BE2C (cell line): ENCODE measurements at regions not wholly inside any gene's neighbourhood (a gene's known extent, or its start where the extent isn't known, plus 50 kb on each side); places are given as distances from the start of the nearest gene placed in this dataset.

Experiments used
- DNase-seq: peaks from one replicate; pipeline ENCODE4 v3.0.0-alpha.2; 2020
- H3K27me3 ChIP-seq: fragments of 250-450 bp; sonication (Bioruptor Pico); 2 replicates; pipeline ENCODE4 v1.5.1; 2020; ENCODE audit warnings: mild to moderate bottlenecking
- H3K36me3 ChIP-seq: fragments of 250-450 bp; sonication (Bioruptor Pico); 2 replicates; pipeline ENCODE4 v1.5.1; 2020; ENCODE audit warnings: mild to moderate bottlenecking
- H3K4me1 ChIP-seq: fragments of 250-450 bp; sonication (Bioruptor Pico); 2 replicates; pipeline ENCODE4 v1.5.1; 2020
- H3K4me3 ChIP-seq: 2 replicates; pipeline ENCODE4 v1.5.1; 2011; ENCODE audit warnings: low read depth, low read length
- H3K9me3 ChIP-seq: fragments of 250-450 bp; sonication (Bioruptor Pico); 2 replicates; pipeline ENCODE4 v1.5.1; 2020
- CTCF ChIP-seq: IDR thresholded peaks from 2 replicates; pipeline ENCODE4 v1.5.1; 2012; ENCODE audit warnings: mild to moderate bottlenecking, low read depth, low read length

- Histone ChIP-seq H3K4me3 (no peak overlapping the region), H3K36me3 (no peaks in the 10 kb centered on the region), H3K4me1 (peaks cover 5% of the 10 kb centered on the region; the same call in 1 of the 2 replicates), H3K9me3 (no peaks in the 10 kb centered on the region), H3K27me3 (no peaks in the 10 kb centered on the region)
- DNase-seq, result no peak
- no peak for TF ChIP-seq CTCF
Measured at GRCh38 chr3:117129516-117129915, 419.9 kb downstream of the TUSC7 start.

- no peaks in the 10 kb centered on the region for H3K27me3 ChIP-seq
- DNase-seq, result no peak
- H3K36me3 ChIP-seq, result no peaks in the 10 kb centered on the region
- TF ChIP-seq CTCF, result no peak
- H3K9me3 ChIP-seq, result no peaks in the 10 kb centered on the region
- no peak overlapping the region for H3K4me3 ChIP-seq
- H3K4me1 ChIP-seq, result peaks cover 5% of the 10 kb centered on the region; the same call in 1 of the 2 replicates
Measured at GRCh38 chr3:117130222-117130621, 420.6 kb downstream of the TUSC7 start.

GRCh38 chr3:117131259-117131658, 421.7 kb downstream of the TUSC7 start:
- TF ChIP-seq CTCF, result no peak
- Histone ChIP-seq H3K4me3 (no peak overlapping the region), H3K4me1 (peaks cover 5% of the 10 kb centered on the region; the same call in 1 of the 2 replicates), H3K36me3 (no peaks in the 10 kb centered on the region), H3K27me3 (no peaks in the 10 kb centered on the region), H3K9me3 (no peaks in the 10 kb centered on the region)
- peak; percentile 35 for DNase-seq

GRCh38 chr3:117133066-117133465, 423.5 kb downstream of the TUSC7 start:
- peaks cover 5% of the 10 kb centered on the region; the same call in 1 of the 2 replicates for H3K4me1 ChIP-seq
- no peak overlapping the region for H3K4me3 ChIP-seq
- no peak for TF ChIP-seq CTCF
- no peaks in the 10 kb centered on the region for H3K9me3 ChIP-seq
- no peaks in the 10 kb centered on the region for H3K27me3 ChIP-seq
- no peak for DNase-seq
- no peaks in the 10 kb centered on the region for H3K36me3 ChIP-seq

- no peaks in the 10 kb centered on the region for H3K27me3 ChIP-seq
Measured at GRCh38 chr3:117135207-117135606, 425.6 kb downstream of the TUSC7 start.

GRCh38 chr3:117136003-117136402, 426.4 kb downstream of the TUSC7 start:
- H3K4me1 ChIP-seq, result peaks cover 5% of the 10 kb centered on the region; the same call in 1 of the 2 replicates
- no peak for DNase-seq
- no peak overlapping the region for H3K4me3 ChIP-seq
- no peaks in the 10 kb centered on the region for H3K9me3 ChIP-seq
- no peaks in the 10 kb centered on the region for H3K36me3 ChIP-seq
- no peaks in the 10 kb centered on the region for H3K27me3 ChIP-seq
- TF ChIP-seq CTCF, result no peak

More at GRCh38 chr3:117135207-117135606, 425.6 kb downstream of the TUSC7 start:
- Histone ChIP-seq H3K9me3 (no peaks in the 10 kb centered on the region), H3K4me1 (peaks cover 5% of the 10 kb centered on the region; the same call in 1 of the 2 replicates), H3K36me3 (no peaks in the 10 kb centered on the region), H3K4me3 (no peak overlapping the region)
- DNase-seq, result no peak
- no peak for TF ChIP-seq CTCF
